ENCODE measurements at regions not wholly inside any gene's neighbourhood (a gene's known extent, or its start where the extent isn't known, plus 50 kb on each side); places are given as distances from the start of the nearest gene placed in this dataset.

DNA sequence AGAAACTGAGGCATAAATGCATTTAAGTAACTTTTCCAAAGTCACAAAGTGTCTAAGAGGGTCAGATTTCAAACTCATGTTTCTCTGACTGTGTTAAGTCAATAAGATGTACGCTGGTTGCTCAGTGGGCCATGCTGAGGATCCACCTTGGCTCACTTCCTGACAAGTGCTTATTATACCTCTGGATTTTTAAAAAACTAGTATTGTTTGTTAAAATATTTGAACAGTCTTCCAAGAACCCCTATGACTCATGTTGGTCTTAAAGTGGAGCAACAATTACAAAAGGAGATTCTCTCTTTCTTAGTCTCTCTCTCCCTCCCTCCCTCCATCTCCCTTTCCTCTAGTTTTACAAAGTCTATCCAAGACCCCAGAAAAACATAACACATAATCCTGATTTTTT, 1050.2 kb downstream of the AGBL1 start:
- TF ChIP-seq, protein P1, sequence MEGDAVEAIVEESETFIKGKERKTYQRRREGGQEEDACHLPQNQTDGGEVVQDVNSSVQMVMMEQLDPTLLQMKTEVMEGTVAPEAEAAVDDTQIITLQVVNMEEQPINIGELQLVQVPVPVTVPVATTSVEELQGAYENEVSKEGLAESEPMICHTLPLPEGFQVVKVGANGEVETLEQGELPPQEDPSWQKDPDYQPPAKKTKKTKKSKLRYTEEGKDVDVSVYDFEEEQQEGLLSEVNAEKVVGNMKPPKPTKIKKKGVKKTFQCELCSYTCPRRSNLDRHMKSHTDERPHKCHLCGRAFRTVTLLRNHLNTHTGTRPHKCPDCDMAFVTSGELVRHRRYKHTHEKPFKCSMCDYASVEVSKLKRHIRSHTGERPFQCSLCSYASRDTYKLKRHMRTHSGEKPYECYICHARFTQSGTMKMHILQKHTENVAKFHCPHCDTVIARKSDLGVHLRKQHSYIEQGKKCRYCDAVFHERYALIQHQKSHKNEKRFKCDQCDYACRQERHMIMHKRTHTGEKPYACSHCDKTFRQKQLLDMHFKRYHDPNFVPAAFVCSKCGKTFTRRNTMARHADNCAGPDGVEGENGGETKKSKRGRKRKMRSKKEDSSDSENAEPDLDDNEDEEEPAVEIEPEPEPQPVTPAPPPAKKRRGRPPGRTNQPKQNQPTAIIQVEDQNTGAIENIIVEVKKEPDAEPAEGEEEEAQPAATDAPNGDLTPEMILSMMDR (IDR thresholded peaks at IDR 0.05; ENCODE audit: extremely low read depth, insufficient read depth, missing control alignments): no peak
- in situ Hi-C loops (cut with MboI; ENCODE audit: low pct_unique_long_range_greater_than_20kb, low sequenced_read_pairs, unreplicated experiment): no loop called here
- DNase-seq (ENCODE audit: low spot score): no peak

DNA sequence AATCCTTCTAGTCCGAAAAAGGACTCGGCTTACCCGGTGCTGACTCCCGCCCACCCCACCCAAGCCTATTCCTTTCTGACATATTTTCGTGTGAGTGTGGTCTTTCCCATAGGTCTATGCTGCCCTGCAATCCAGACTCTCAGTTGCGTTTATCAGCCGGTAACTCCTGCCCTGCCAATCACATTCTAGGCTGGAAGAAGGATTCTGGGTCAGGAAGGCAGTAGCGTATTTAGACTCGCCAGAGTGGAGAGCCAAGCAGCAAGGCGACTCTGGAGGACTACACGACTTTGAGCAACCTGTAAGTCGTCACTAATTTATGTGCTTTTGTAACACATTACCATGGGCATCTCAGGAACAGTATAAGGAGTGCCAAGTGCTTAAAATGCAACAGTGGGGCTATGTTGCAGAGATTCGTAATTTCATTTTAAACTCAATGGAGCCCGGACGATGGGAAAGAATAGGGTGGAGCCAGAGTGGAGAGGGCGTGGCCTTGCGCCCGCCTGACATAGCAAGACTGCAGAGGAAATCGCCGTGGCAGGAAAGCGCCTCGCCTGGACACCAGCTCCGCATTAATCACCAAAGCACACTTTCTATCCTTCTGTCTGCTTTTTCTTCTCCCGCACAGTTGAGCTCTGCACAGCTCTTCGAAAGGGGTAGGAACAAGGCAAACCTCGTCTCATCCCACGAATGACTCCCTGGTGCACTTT, 1044.2 kb downstream of the AGBL1 start:
- in situ Hi-C loops (cut with MboI; ENCODE audit: low pct_unique_long_range_greater_than_20kb, low sequenced_read_pairs, unreplicated experiment): no loop called here
- DNase-seq (ENCODE audit: low spot score): no peak
- TF ChIP-seq, protein P1 (IDR thresholded peaks at IDR 0.05; ENCODE audit: extremely low read depth, insufficient read depth, missing control alignments): no peak

DNA sequence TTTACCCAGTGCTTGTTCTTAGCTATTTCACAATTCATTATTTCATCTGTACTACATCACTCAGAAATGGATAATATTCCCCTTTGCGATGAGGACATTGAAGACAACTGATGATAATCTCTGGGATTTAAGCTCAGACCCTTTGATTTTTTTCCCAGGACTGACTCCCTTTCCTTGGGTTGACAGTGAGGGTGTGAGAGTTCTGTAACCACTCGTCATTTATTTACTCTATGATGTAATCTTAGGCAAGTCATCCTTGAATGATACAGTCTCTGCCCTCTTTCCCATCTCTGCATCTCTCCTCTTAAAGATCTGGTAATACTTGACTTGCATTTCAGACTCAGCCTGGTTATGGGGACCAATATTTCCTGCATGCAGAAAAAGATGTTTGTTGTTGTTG, 1041.7 kb downstream of the AGBL1 start:
- no peak for DNase-seq (ENCODE audit: low spot score)
- TF ChIP-seq, protein P1 (IDR thresholded peaks at IDR 0.05; ENCODE audit: extremely low read depth, insufficient read depth, missing control alignments): no peak
- in situ Hi-C loops (cut with MboI; ENCODE audit: low pct_unique_long_range_greater_than_20kb, low sequenced_read_pairs, unreplicated experiment): no loop called here

DNA sequence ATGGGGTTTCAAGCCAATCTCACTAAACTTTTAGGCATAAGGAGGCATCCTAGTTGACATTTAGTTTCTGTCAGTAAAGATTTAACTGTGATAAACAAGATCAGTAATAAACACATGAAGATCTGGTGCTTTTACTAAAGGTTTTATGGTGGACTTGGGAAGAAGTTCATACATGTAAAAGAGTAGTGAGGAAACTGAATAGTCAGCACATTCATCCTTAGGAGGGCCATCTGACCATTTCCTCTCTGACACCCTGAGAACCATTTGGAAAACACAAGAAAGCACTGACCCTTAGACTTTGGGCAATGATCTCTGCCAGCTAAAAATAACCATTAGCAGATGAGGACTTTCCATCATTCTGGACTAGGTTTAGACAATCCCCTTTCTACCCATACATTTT, 1040.9 kb downstream of the AGBL1 start:
- in situ Hi-C loops (cut with MboI; ENCODE audit: low pct_unique_long_range_greater_than_20kb, low sequenced_read_pairs, unreplicated experiment): no loop called here
- no peak for DNase-seq (ENCODE audit: low spot score)
- TF ChIP-seq, protein P1 (IDR thresholded peaks at IDR 0.05; ENCODE audit: extremely low read depth, insufficient read depth, missing control alignments): no peak

DNA sequence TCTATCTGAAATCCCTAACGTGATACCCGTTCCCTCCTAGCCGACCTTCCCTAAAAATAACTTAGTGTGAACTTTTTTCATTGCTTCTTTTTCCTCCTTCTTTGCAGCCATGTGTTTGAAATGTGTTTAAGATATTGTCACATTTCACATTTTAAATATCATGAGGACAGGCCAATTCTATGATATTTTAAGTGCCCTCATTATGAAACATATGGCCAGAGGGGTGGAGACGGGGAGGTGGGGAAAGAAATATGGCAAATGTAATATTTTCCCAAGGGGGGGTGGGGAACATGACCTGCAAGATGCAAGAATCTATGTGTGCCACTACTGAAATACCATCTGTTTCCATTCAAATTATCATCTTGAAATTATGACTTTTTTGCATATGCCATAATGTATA, 1039.2 kb downstream of the AGBL1 start:
- no peak for DNase-seq (ENCODE audit: low spot score)
- in situ Hi-C loops (cut with MboI; ENCODE audit: low pct_unique_long_range_greater_than_20kb, low sequenced_read_pairs, unreplicated experiment): no loop called here

DNA sequence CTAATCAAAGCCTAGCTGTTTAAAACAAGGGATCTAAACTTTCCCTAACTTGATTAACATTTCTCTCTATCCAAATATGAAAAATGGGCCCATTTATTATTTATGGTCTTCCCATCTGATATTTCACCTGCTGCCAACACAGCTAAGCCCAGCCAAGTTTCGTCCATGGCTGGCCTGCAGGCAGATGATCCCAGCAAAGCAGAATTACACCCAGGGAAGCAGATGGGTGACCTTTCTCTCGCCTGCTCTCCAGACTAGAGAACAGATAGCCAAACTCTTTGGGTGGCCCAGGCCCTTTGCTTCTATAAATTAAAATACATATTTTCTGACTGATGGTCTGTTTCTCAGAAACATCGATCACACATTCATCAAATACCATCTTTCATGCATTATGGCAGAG, 1038.8 kb downstream of the AGBL1 start:
- TF ChIP-seq, protein P1 (IDR thresholded peaks at IDR 0.05; ENCODE audit: extremely low read depth, insufficient read depth, missing control alignments): no peak
- no peak for DNase-seq (ENCODE audit: low spot score)
- in situ Hi-C loops (cut with MboI; ENCODE audit: low pct_unique_long_range_greater_than_20kb, low sequenced_read_pairs, unreplicated experiment): no loop called here

More for the DNA sequence above, 1039.2 kb downstream of the AGBL1 start:
- TF ChIP-seq, protein P1 (IDR thresholded peaks at IDR 0.05; ENCODE audit: extremely low read depth, insufficient read depth, missing control alignments): no peak
